ENCODE measurements at regions not wholly inside any gene's neighbourhood (a gene's known extent, or its start where the extent isn't known, plus 50 kb on each side); places are given as distances from the start of the nearest gene placed in this dataset.

GRCh38 chr9:107999011-107999410 is 509.4 kb upstream of the KLF4 start:
- CTCF ChIA-PET (ENCODE audit: low intra/inter-chr PET ratio, low total read pairs): no interaction called here
- in situ Hi-C loops (cut with HindIII; ENCODE audit: extremely low pct_ligation_motif_present, low pct_unique_long_range_greater_than_20kb) (no loop called here), intact Hi-C loops (cut with micrococcal nuclease; ENCODE audit: unreplicated experiment) (no loop called here)
- no peak for DNase-seq (ENCODE audit: low spot score)
- Histone ChIP-seq H3K4me3 (replicated peaks in 1 of 3; ENCODE audit: insufficient read depth in 1 of 3, low read depth in 2 of 3, low read length in 3 of 3) (no peak overlapping the region), H3K9ac (ENCODE audit: insufficient read depth, low read depth, low read length) (no peak overlapping the region), H3K9me3 (ENCODE audit: low read length) (no peaks in the 10 kb centered on the region), H2AFZ (ENCODE audit: low read length) (no peak overlapping the region), H3K4me1 (ENCODE audit: insufficient read depth, low read length) (no peaks in the 10 kb centered on the region), H3K36me3 (replicated peaks in 1 of 2; ENCODE audit: control insufficient read depth in 1 of 2, insufficient read depth in 2 of 2, low read length in 2 of 2) (no peaks in the 10 kb centered on the region), H3K79me2 (ENCODE audit: insufficient read depth, low read length) (no peaks in the 10 kb centered on the region), H3K4me2 (ENCODE audit: low read depth, low read length) (no peak overlapping the region), H3K27ac (ENCODE audit: extremely low read length, insufficient read depth, low read length) (no peak overlapping the region), H3K27me3 (ENCODE audit: control insufficient read depth in 1 of 2, insufficient read depth in 2 of 2, low read length in 2 of 2) (no peaks in the 10 kb centered on the region), H4K20me1 (ENCODE audit: insufficient read depth, low read length) (no peaks in the 10 kb centered on the region)
- ATAC-seq: no peak
- FAIRE-seq: no peak
- POLR2A ChIA-PET: no interaction called here
- 0% methylated on average over 3 of the region's 5 CpGs for WGBS (ENCODE audit: low lambda C conversion rate)
- no TSS peak for BruUV-seq (replicated peaks)
- no peak for TF ChIP-seq ZKSCAN8 (CRISPR knock-in tag; IDR thresholded peaks at IDR 0.05; ENCODE audit: borderline replicate concordance)
- TF ChIP-seq NCOA1 (CRISPR knock-in tag; IDR thresholded peaks at IDR 0.05): no peak
- no peak for TF ChIP-seq U2AF1 (optimal IDR thresholded peaks at IDR 0.05; ENCODE audit: low read depth, low read length)

- no peak overlapping the region for H3K4me2 ChIP-seq (ENCODE audit: low read depth, low read length)
- no peak for TF ChIP-seq PHB2 (IDR thresholded peaks at IDR 0.05; ENCODE audit: partially characterized antibody)
- no peak for TF ChIP-seq TBX3 (IDR thresholded peaks at IDR 0.05; ENCODE audit: borderline replicate concordance)
- no peak for TF ChIP-seq POGK (CRISPR knock-in tag; conservative IDR thresholded peaks at IDR 0.05)
- TF ChIP-seq ZFP37 (CRISPR knock-in tag; IDR thresholded peaks at IDR 0.05; ENCODE audit: borderline replicate concordance): no peak
- TF ChIP-seq LBX2 (CRISPR knock-in tag; IDR thresholded peaks at IDR 0.05; ENCODE audit: borderline replicate concordance): no peak
- no peak for TF ChIP-seq FOSL2 (CRISPR knock-in tag; IDR thresholded peaks at IDR 0.05)
- TF ChIP-seq MTA1 (CRISPR knock-in tag; IDR thresholded peaks at IDR 0.05; ENCODE audit: borderline replicate concordance): no peak
- no peak for TF ChIP-seq ZMYM2 (CRISPR knock-in tag; IDR thresholded peaks at IDR 0.05)
- no peak for TF ChIP-seq MAZ (IDR thresholded peaks at IDR 0.05; ENCODE audit: borderline replicate concordance, low read depth, low read length)
- no peak for TF ChIP-seq MAZ (CRISPR knock-in tag; IDR thresholded peaks at IDR 0.05; ENCODE audit: low read depth)
- TF ChIP-seq MED1 (CRISPR knock-in tag; IDR thresholded peaks at IDR 0.05): no peak
- no peaks in the 10 kb centered on the region for H4K20me1 ChIP-seq (ENCODE audit: insufficient read depth, low read length)
- H3K9me3 ChIP-seq (ENCODE audit: low read length): no peaks in the 10 kb centered on the region
- ATAC-seq: no peak
- in situ Hi-C loops (cut with HindIII; ENCODE audit: extremely low pct_ligation_motif_present, low pct_unique_long_range_greater_than_20kb) (no loop called here), intact Hi-C loops (cut with micrococcal nuclease; ENCODE audit: unreplicated experiment) (no loop called here)
- H3K4me1 ChIP-seq (ENCODE audit: insufficient read depth, low read length): no peaks in the 10 kb centered on the region
- no peak overlapping the region for H3K27ac ChIP-seq (ENCODE audit: extremely low read length, insufficient read depth, low read length)
- CTCF ChIA-PET (ENCODE audit: low intra/inter-chr PET ratio, low total read pairs): no interaction called here
- 0% methylated on average over 2 of the region's 2 CpGs for WGBS (ENCODE audit: low lambda C conversion rate)
- H2AFZ ChIP-seq (ENCODE audit: low read length): no peak overlapping the region
- no TSS peak for BruUV-seq (replicated peaks)
- H3K4me3 ChIP-seq (replicated peaks in 1 of 3; ENCODE audit: insufficient read depth in 1 of 3, low read depth in 2 of 3, low read length in 3 of 3): no peak overlapping the region
- DNase-seq (ENCODE audit: low spot score): no peak
- H3K27me3 ChIP-seq (ENCODE audit: control insufficient read depth in 1 of 2, insufficient read depth in 2 of 2, low read length in 2 of 2): no peaks in the 10 kb centered on the region
- no peaks in the 10 kb centered on the region for H3K36me3 ChIP-seq (replicated peaks in 1 of 2; ENCODE audit: control insufficient read depth in 1 of 2, insufficient read depth in 2 of 2, low read length in 2 of 2)
- H3K9ac ChIP-seq (ENCODE audit: insufficient read depth, low read depth, low read length): no peak overlapping the region
- no peak for FAIRE-seq
- no peaks in the 10 kb centered on the region for H3K79me2 ChIP-seq (ENCODE audit: insufficient read depth, low read length)
- POLR2A ChIA-PET: no interaction called here
Measured at GRCh38 chr9:107994648-107995047, 505.1 kb upstream of the KLF4 start.

Data from HepG2 (cell line).